ENCODE measurements at regions not wholly inside any gene's neighbourhood (a gene's known extent, or its start where the extent isn't known, plus 50 kb on each side); places are given as distances from the start of the nearest gene placed in this dataset.

GRCh38 chr10:76644476-76644875 lies 993.1 kb downstream of the KCNMA1 start:
- TF ChIP-seq POLR2A (IDR thresholded peaks at IDR 0.05) (no peak), CTCF (IDR thresholded peaks at IDR 0.05) (no peak)
